H1 (cell line): ENCODE measurements at regions not wholly inside any gene's neighbourhood (a gene's known extent, or its start where the extent isn't known, plus 50 kb on each side); places are given as distances from the start of the nearest gene placed in this dataset.

Experiments
- CTCF ChIA-PET: fragments of 300-600 bp; sonication (Branson Sonifier 250); formaldehyde crosslinking; loops from one replicate; lab custom pipeline; 2021; ENCODE audit not compliant: partially characterized antibody; lab: Charles Lee
- POLR2A ChIA-PET: fragments of 300-600 bp; sonication (Branson Sonifier 250); formaldehyde crosslinking; loops from one replicate; lab custom pipeline; 2021; ENCODE audit warnings: inconsistent platforms; ENCODE audit not compliant: partially characterized antibody; lab: Charles Lee
- DNase-seq, 2 experiments: peaks; one replicate each; pipeline versions ENCODE4 v3.0.0 to v3.0.0-alpha.2; 2010 to 2022; ENCODE audit warnings: low spot score in 2 of 2, low read depth in 1 of 2, mixed read lengths in 1 of 2
- FAIRE-seq: peaks from 2 replicates; lab custom pipeline; 2011; peaks lifted over from hg19 to GRCh38; lab: Jason Lieb, UNC
- H2AFZ ChIP-seq: 2 replicates; pipeline ENCODE4 v1.8.1; 2012; ENCODE audit warnings: low read length, inconsistent platforms
- H2AK5ac ChIP-seq: 2 replicates; pipeline ENCODE4 v1.6.1; 2013; ENCODE audit warnings: low read depth, low read length
- H2BK120ac ChIP-seq: replicated peaks from 2 replicates; pipeline ENCODE3; 2013; ENCODE audit warnings: low read depth, low read length, inconsistent platforms
- H2BK12ac ChIP-seq: 2 replicates; pipeline ENCODE4 v1.6.1; 2013; ENCODE audit warnings: low read depth, low read length
- H2BK15ac ChIP-seq: 2 replicates; pipeline ENCODE4 v1.6.1; 2013; ENCODE audit warnings: low read length
- H2BK20ac ChIP-seq: 2 replicates; pipeline ENCODE4 v1.6.1; 2013; ENCODE audit warnings: low read length
- H2BK5ac ChIP-seq: 2 replicates; pipeline ENCODE4 v1.6.1; 2013; ENCODE audit warnings: low read depth, low read length
- H3K14ac ChIP-seq: 2 replicates; pipeline ENCODE4 v1.6.1; 2013; ENCODE audit warnings: inconsistent platforms; ENCODE audit not compliant: insufficient read length
- H3K18ac ChIP-seq: 2 replicates; pipeline ENCODE4 v1.6.1; 2013; ENCODE audit warnings: low read length; ENCODE audit errors: extremely low read depth
- H3K23ac ChIP-seq: 2 replicates; pipeline ENCODE4 v1.6.1; 2013; ENCODE audit warnings: inconsistent platforms; ENCODE audit not compliant: insufficient read length
- H3K23me2 ChIP-seq: 2 replicates; pipeline ENCODE4 v1.6.1; 2013; ENCODE audit warnings: low read depth, low read length
- H3K27ac ChIP-seq: 2 replicates; pipeline ENCODE4 v1.6.1; 2011; ENCODE audit warnings: low read depth, low read length, inconsistent platforms
- H3K27me3 ChIP-seq, 4 experiments: replicated peaks in 1 of 4; 1 replicate in 1 of 4; 2 replicates in 3 of 4; pipeline versions ENCODE4 v1.6.1 to v1.8.1; 2011 to 2013; ENCODE audit warnings: low read length in 3 of 4, mild to moderate bottlenecking in 3 of 4, inconsistent platforms in 2 of 4, mixed read lengths in 2 of 4, moderate library complexity in 1 of 4; ENCODE audit not compliant: control insufficient read depth in 3 of 4, insufficient read depth in 3 of 4; ENCODE audit errors: extremely low read depth in 1 of 4
- H3K36me3 ChIP-seq, 4 experiments: 2 replicates each; pipeline versions ENCODE4 v1.6.1 to v1.8.1; 2011 to 2013; ENCODE audit warnings: mild to moderate bottlenecking in 4 of 4, low read length in 3 of 4, moderate library complexity in 2 of 4, control low read depth in 1 of 4, inconsistent platforms in 1 of 4; ENCODE audit not compliant: insufficient read depth in 4 of 4, control insufficient read depth in 2 of 4
- H3K4ac ChIP-seq: replicated peaks from 2 replicates; pipeline ENCODE3; 2013; ENCODE audit warnings: low read length, low read depth, mixed read lengths, inconsistent platforms; ENCODE audit not compliant: insufficient read length
- H3K4me1 ChIP-seq, 4 experiments: replicated peaks in 1 of 4; 1 replicate in 1 of 4; 2 replicates in 3 of 4; pipeline versions ENCODE4 v1.6.1 to v1.8.1; 2011 to 2013; ENCODE audit warnings: low read length in 3 of 4, inconsistent platforms in 2 of 4, mixed read lengths in 1 of 4; ENCODE audit not compliant: insufficient read depth in 4 of 4, control insufficient read depth in 3 of 4
- H3K4me2 ChIP-seq, 2 experiments: 2 replicates each; pipeline versions ENCODE4 v1.6.1 to v1.8.1; 2011 to 2013; ENCODE audit warnings: low read depth in 2 of 2, low read length in 2 of 2, control low read depth in 1 of 2, inconsistent platforms in 1 of 2, mild to moderate bottlenecking in 1 of 2; ENCODE audit not compliant: insufficient read depth in 1 of 2
- H3K4me3 ChIP-seq, 4 experiments: fragments of 200-600, 300-600 bp in 1 of 4; sonication (generic), shearing (Covaris generic), sonication (Bioruptor Twin) in 1 of 4; 2 replicates each; pipeline versions ENCODE4 v1.5.1 to v1.8.1; 2011 to 2016; ENCODE audit warnings: low read length in 4 of 4, low read depth in 3 of 4, control low read depth in 2 of 4, inconsistent platforms in 2 of 4, mild to moderate bottlenecking in 2 of 4, mixed read lengths in 1 of 4, moderate library complexity in 1 of 4; ENCODE audit not compliant: insufficient read depth in 2 of 4; ENCODE audit errors: extremely low read depth in 1 of 4
- H3K56ac ChIP-seq: replicated peaks from 2 replicates; pipeline ENCODE3; 2013; ENCODE audit warnings: low read depth, mild to moderate bottlenecking, mixed read lengths, low read length, inconsistent platforms; ENCODE audit not compliant: insufficient read length
- H3K79me1 ChIP-seq: 2 replicates; pipeline ENCODE4 v1.6.1; 2013; ENCODE audit warnings: low read depth, low read length, control low read depth
- H3K79me2 ChIP-seq, 2 experiments: 2 replicates each; pipeline versions ENCODE4 v1.6.1 to v1.8.1; 2012 to 2013; ENCODE audit warnings: low read length in 2 of 2, mild to moderate bottlenecking in 2 of 2, inconsistent platforms in 1 of 2; ENCODE audit not compliant: insufficient read depth in 2 of 2, control insufficient read depth in 1 of 2
- H3K9ac ChIP-seq, 4 experiments: replicated peaks in 1 of 4; 1 replicate in 1 of 4; 2 replicates in 3 of 4; pipeline versions ENCODE4 v1.6.1 to v1.8.1; 2011 to 2013; ENCODE audit warnings: low read depth in 3 of 4, low read length in 3 of 4, control low read depth in 2 of 4, mild to moderate bottlenecking in 2 of 4, moderate library complexity in 2 of 4, inconsistent platforms in 1 of 4; ENCODE audit errors: extremely low read depth in 1 of 4
- H3K9me3 ChIP-seq, 2 experiments: 2 replicates each; pipeline versions ENCODE4 v1.6.1 to v1.8.1; 2012 to 2013; ENCODE audit warnings: mild to moderate bottlenecking in 2 of 2, moderate library complexity in 2 of 2, control low read depth in 1 of 2, inconsistent platforms in 1 of 2, low read depth in 1 of 2, low read length in 1 of 2, mixed read lengths in 1 of 2; ENCODE audit not compliant: insufficient read depth in 2 of 2
- H4K20me1 ChIP-seq, 2 experiments: replicated peaks in 1 of 2; 2 replicates each; pipeline versions ENCODE3 to v1.8.1; 2011 to 2013; ENCODE audit warnings: inconsistent platforms in 2 of 2, low read length in 2 of 2, mild to moderate bottlenecking in 1 of 2; ENCODE audit not compliant: insufficient read depth in 2 of 2, control insufficient read depth in 1 of 2
- H4K5ac ChIP-seq: 2 replicates; pipeline ENCODE4 v1.6.1; 2013; ENCODE audit warnings: low read length, low read depth, mixed read lengths, inconsistent platforms; ENCODE audit not compliant: insufficient read length
- H4K8ac ChIP-seq: 2 replicates; pipeline ENCODE4 v1.8.0; 2013; ENCODE audit warnings: mild to moderate bottlenecking, moderate library complexity, low read length, inconsistent platforms; ENCODE audit not compliant: insufficient read depth; ENCODE audit errors: extremely low read depth
- H4K91ac ChIP-seq: replicated peaks from 2 replicates; pipeline ENCODE3; 2013; ENCODE audit warnings: low read length, mixed read lengths, inconsistent platforms; ENCODE audit not compliant: insufficient read length
- ATF2 ChIP-seq: IDR thresholded peaks from 2 replicates; pipeline ENCODE4 v1.6.1; 2012; ENCODE audit warnings: low read length, inconsistent platforms
- BACH1 ChIP-seq: IDR thresholded peaks from 2 replicates; pipeline ENCODE4 v1.6.1; 2012; ENCODE audit warnings: low read length, improper control_type of control experiment
- NRF1 ChIP-seq: IDR thresholded peaks from 2 replicates; pipeline ENCODE4 v1.6.1; 2011; ENCODE audit warnings: mild to moderate bottlenecking, low read depth, low read length, improper control_type of control experiment
- RNF2 ChIP-seq: fragments of 200-900, 300-1000 bp; sonication (generic); IDR thresholded peaks from 2 replicates; pipeline ENCODE4 v1.7.1; 2016; ENCODE audit warnings: borderline replicate concordance, low read depth, mild to moderate bottlenecking, antibody characterized with exemption, low read length; ENCODE audit not compliant: poor library complexity, severe bottlenecking; ENCODE audit errors: missing control alignments
- TAF7 ChIP-seq: optimal IDR thresholded peaks from 2 replicates; pipeline ENCODE3; 2011; ENCODE audit warnings: low read depth, mild to moderate bottlenecking, inconsistent platforms, low read length, moderate library complexity, borderline replicate concordance
- TEAD4 ChIP-seq: IDR thresholded peaks from 2 replicates; pipeline ENCODE4 v1.6.1; 2012; ENCODE audit warnings: low read depth, low read length, inconsistent platforms, mixed read lengths
- WGBS, 2 experiments: shearing (Covaris generic) in 1 of 2; methylation state at CpG; one replicate each; pipeline versions ENCODE4 v1.1.6 to v1.1.7; 2013 to 2015; ENCODE audit warnings: low lambda C conversion rate in 2 of 2, mixed read lengths in 2 of 2, inconsistent platforms in 1 of 2, low coverage in 1 of 2, missing lambda C conversion rate in 1 of 2; ENCODE audit not compliant: insufficient replicate concordance in 2 of 2, insufficient coverage in 1 of 2, insufficient read length in 1 of 2; ENCODE audit errors: extremely low coverage in 1 of 2, missing lambda C conversion rate in 1 of 2; 5-methylcytosine and 5-hydroxymethylcytosine counted together

GRCh38 chr2:118372886-118373830 is 284.9 kb downstream of the INSIG2 start:
- Histone ChIP-seq H4K8ac (no peak overlapping the region), H2BK5ac (no peak overlapping the region), H3K9me3 (no peaks in the 10 kb centered on the region), H2AFZ (no peak overlapping the region), H2BK12ac (no peak overlapping the region), H3K18ac (no peak overlapping the region), H2BK15ac (no peak overlapping the region), H3K79me2 (no peaks in the 10 kb centered on the region), H3K36me3 (no peaks in the 10 kb centered on the region), H3K23ac (no peak overlapping the region), H3K23me2 (no peaks in the 10 kb centered on the region), H3K56ac (no peak overlapping the region), H4K5ac (no peak overlapping the region), H3K4ac (no peak overlapping the region), H3K4me1 (peaks cover 3 to 7% (median 5%) of the 10 kb centered on the region in 4 experiments; a peak in 4 of 7 replicates), H4K91ac (no peak overlapping the region), H2BK20ac (no peak overlapping the region), H3K79me1 (no peaks in the 10 kb centered on the region), H3K9ac (no peak overlapping the region), H3K27me3 (peaks cover 0 to 3% (median under 1%) of the 10 kb centered on the region in 4 experiments; a peak in 2 of 7 replicates)
- DNase-seq (no peak), FAIRE-seq (no peak)
- 85% methylated on average over 6 of the region's 6 CpGs; no CpG with 5 or more reads in 1 of the 2 experiments for WGBS, 2 experiments
- TF ChIP-seq BACH1: no peak
- no peak for TF ChIP-seq ATF2
- no peak for TF ChIP-seq NRF1
- no peak for TF ChIP-seq TAF7
- no peak for TF ChIP-seq TEAD4
- TF ChIP-seq RNF2: no peak
- TF ChIP-seq, all 59 proteins: peak for 0
- Histone ChIP-seq H3K27ac (no peak overlapping the region), H4K20me1 (no peaks in the 10 kb centered on the region), H3K4me3 (no peak overlapping the region), H3K4me2 (no peak overlapping the region), H2AK5ac (no peak overlapping the region), H3K14ac (no peak overlapping the region), H2BK120ac (no peak overlapping the region)
- CTCF ChIA-PET: interaction anchor here (0.7 to 4.4 kb wide), 14 partner anchors 12 to 491 kb away, joined by 3 to 28 read pairs (median 4); no protein-coding TSS in a partner anchor
- POLR2A ChIA-PET: no interaction called here
